ENCODE measurements at regions not wholly inside any gene's neighbourhood (a gene's known extent, or its start where the extent isn't known, plus 50 kb on each side); places are given as distances from the start of the nearest gene placed in this dataset.
A peak's percentile ranks its signal among the peaks of the same experiment; 100 is the strongest.
"Not testable (repeated sequence)": the region's sequence is repeated elsewhere in the genome, so short reads cannot be mapped to it uniquely, and the experiment has no call there.

- Mint-ChIP-seq H3K9me3 (ENCODE audit: low read depth) (no peaks in the 10 kb centered on the region), H3K4me1 (no peaks in the 10 kb centered on the region), H3K36me3 (ENCODE audit: low read depth) (no peaks in the 10 kb centered on the region), H3K4me3 (no peak overlapping the region), H3K27ac (no peak overlapping the region), H3K27me3 (peaks cover 11% of the 10 kb centered on the region)
- ATAC-seq (no peak), DNase-seq (no peak)
- CTCF ChIA-PET = no interaction called here
- POLR2A ChIA-PET = interaction anchor here (0.7 kb wide), 1 partner anchor 53 kb away, joined by 5 read pairs; no protein-coding TSS in a partner anchor
- intact Hi-C loops (cut with DNase I, micrococcal nuclease) = no loop called here
Observed at GRCh38 chr12:58416236-58416635, 474.9 kb downstream of the ATP23 start.

- CTCF ChIA-PET = no interaction called here
- DNase-seq (no peak), ATAC-seq (no peak)
- Mint-ChIP-seq H3K4me3 (no peak overlapping the region), H3K36me3 (ENCODE audit: low read depth) (no peaks in the 10 kb centered on the region), H3K27ac (no peak overlapping the region), H3K9me3 (ENCODE audit: low read depth) (no peaks in the 10 kb centered on the region), H3K4me1 (no peaks in the 10 kb centered on the region), H3K27me3 (peaks cover 11% of the 10 kb centered on the region)
- POLR2A ChIA-PET = no interaction called here
- intact Hi-C loops (cut with DNase I, micrococcal nuclease) = no loop called here
Observed at GRCh38 chr12:58419196-58419760, 477.9 kb downstream of the ATP23 start.

- intact Hi-C loops (cut with DNase I, micrococcal nuclease) = no loop called here
- no peaks in the 10 kb centered on the region for H3K9me3 Mint-ChIP-seq (ENCODE audit: low read depth)
Observed at GRCh38 chr12:58419905-58420304, 478.5 kb downstream of the ATP23 start.

GRCh38 chr12:58420503-58420902, 479.1 kb downstream of the ATP23 start:
- CTCF ChIA-PET = no interaction called here
- Mint-ChIP-seq H3K4me3 (no peak overlapping the region), H3K4me1 (peaks cover 10% of the 10 kb centered on the region), H3K9me3 (ENCODE audit: low read depth) (no peaks in the 10 kb centered on the region), H3K36me3 (ENCODE audit: low read depth) (no peaks in the 10 kb centered on the region), H3K27ac (no peak overlapping the region), H3K27me3 (peaks cover 10% of the 10 kb centered on the region)
- POLR2A ChIA-PET = no interaction called here
- no peak for ATAC-seq
- DNase-seq = no peak
- intact Hi-C loops (cut with DNase I, micrococcal nuclease) = no loop called here

More at GRCh38 chr12:58419905-58420304, 478.5 kb downstream of the ATP23 start:
- Mint-ChIP-seq H3K36me3 (ENCODE audit: low read depth) (no peaks in the 10 kb centered on the region), H3K4me3 (no peak overlapping the region), H3K27me3 (peaks cover 11% of the 10 kb centered on the region), H3K27ac (no peak overlapping the region), H3K4me1 (peaks cover 4% of the 10 kb centered on the region)
- ChIA-PET POLR2A (no interaction called here), CTCF (no interaction called here)
- DNase-seq (no peak), ATAC-seq (no peak)

- intact Hi-C loops (cut with DNase I, micrococcal nuclease) = no loop called here
Observed at GRCh38 chr12:58421990-58422389, 480.6 kb downstream of the ATP23 start.

GRCh38 chr12:58424735-58425392, 483.5 kb downstream of the ATP23 start:
- intact Hi-C loops (cut with DNase I, micrococcal nuclease) = no loop called here
- ChIA-PET CTCF (no interaction called here), POLR2A (no interaction called here)
- DNase-seq (no peak), ATAC-seq (no peak)
- peak overlapping the region; percentile 20 for H3K27ac Mint-ChIP-seq
- peaks cover 14% of the 10 kb centered on the region for H3K27me3 Mint-ChIP-seq
- H3K9me3 Mint-ChIP-seq (ENCODE audit: low read depth) = no peaks in the 10 kb centered on the region
- H3K36me3 Mint-ChIP-seq (ENCODE audit: low read depth) = no peaks in the 10 kb centered on the region
- H3K4me3 Mint-ChIP-seq = no peak overlapping the region
- H3K4me1 Mint-ChIP-seq = peaks cover 19% of the 10 kb centered on the region

More at GRCh38 chr12:58421990-58422389, 480.6 kb downstream of the ATP23 start:
- no peak for DNase-seq
- ATAC-seq = no peak
- no peaks in the 10 kb centered on the region for H3K9me3 Mint-ChIP-seq (ENCODE audit: low read depth)
- H3K27me3 Mint-ChIP-seq = peaks cover 9% of the 10 kb centered on the region
- POLR2A ChIA-PET = no interaction called here
- no peaks in the 10 kb centered on the region for H3K36me3 Mint-ChIP-seq (ENCODE audit: low read depth)
- H3K4me3 Mint-ChIP-seq = no peak overlapping the region
- peaks cover 19% of the 10 kb centered on the region for H3K4me1 Mint-ChIP-seq
- no peak overlapping the region for H3K27ac Mint-ChIP-seq
- CTCF ChIA-PET = no interaction called here

- intact Hi-C loops (cut with DNase I, micrococcal nuclease) = no loop called here
- no peaks in the 10 kb centered on the region for H3K36me3 Mint-ChIP-seq (ENCODE audit: low read depth)
- CTCF ChIA-PET = no interaction called here
Observed at GRCh38 chr12:58425481-58426392, 484.4 kb downstream of the ATP23 start.

DNA sequence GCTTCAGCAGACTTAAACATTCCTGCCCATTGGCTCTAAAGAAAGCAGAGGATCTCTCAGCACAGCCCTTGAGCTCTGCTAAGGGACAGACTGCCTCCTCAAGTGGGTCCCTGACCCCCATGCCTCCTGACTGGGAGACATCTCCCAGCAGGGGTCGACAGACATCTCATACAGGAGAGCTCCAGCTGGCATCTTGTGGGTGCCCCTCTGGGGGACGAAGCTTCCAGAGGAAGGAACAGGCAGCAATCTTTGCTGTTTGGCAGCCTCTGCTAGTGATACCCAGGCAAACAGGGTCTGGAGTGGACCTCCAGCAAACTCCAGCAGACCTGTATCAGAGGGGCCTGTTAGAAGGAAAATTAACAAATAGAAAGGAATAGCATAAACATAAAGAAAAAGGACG, 485.1 kb downstream of the ATP23 start:
- H3K27me3 Mint-ChIP-seq = peaks cover 11% of the 10 kb centered on the region

More at GRCh38 chr12:58425481-58426392, 484.4 kb downstream of the ATP23 start:
- peak; percentile 30 for DNase-seq
- Mint-ChIP-seq H3K27me3 (peaks cover 14% of the 10 kb centered on the region), H3K4me1 (peaks cover 19% of the 10 kb centered on the region), H3K27ac (peak overlapping the region; percentile 64), H3K9me3 (ENCODE audit: low read depth) (no peaks in the 10 kb centered on the region), H3K4me3 (no peak overlapping the region)
- ATAC-seq = peak; percentile 93
- POLR2A ChIA-PET = no interaction called here

GRCh38 chr12:58433959-58434358, 486.3 kb downstream of the LRIG3 start:
- H3K36me3 Mint-ChIP-seq (ENCODE audit: low read depth) = no peaks in the 10 kb centered on the region
- no peak overlapping the region for H3K27ac Mint-ChIP-seq
- ChIA-PET POLR2A (no interaction called here), CTCF (interaction anchor here (0.6 kb wide), 1 partner anchor 451 kb away, joined by 3 read pairs; no protein-coding TSS in a partner anchor)
- H3K4me3 Mint-ChIP-seq = no peak overlapping the region
- intact Hi-C loops (cut with DNase I, micrococcal nuclease) = no loop called here
- H3K4me1 Mint-ChIP-seq = no peaks in the 10 kb centered on the region
- no peak for DNase-seq
- no peaks in the 10 kb centered on the region for H3K9me3 Mint-ChIP-seq (ENCODE audit: low read depth)
- ATAC-seq = no peak
- peaks cover 4% of the 10 kb centered on the region for H3K27me3 Mint-ChIP-seq

More for the DNA sequence above, 485.1 kb downstream of the ATP23 start:
- ATAC-seq; H3K4me3 Mint-ChIP-seq; H3K36me3 Mint-ChIP-seq (ENCODE audit: low read depth); CTCF ChIA-PET; intact Hi-C loops (cut with DNase I, micrococcal nuclease); H3K9me3 Mint-ChIP-seq (ENCODE audit: low read depth); H3K27ac Mint-ChIP-seq; POLR2A ChIA-PET; DNase-seq: not testable (repeated sequence)
- H3K4me1 Mint-ChIP-seq = peaks cover 19% of the 10 kb centered on the region

GRCh38 chr12:58434726-58435125, 485.6 kb downstream of the LRIG3 start:
- no peak overlapping the region for H3K27ac Mint-ChIP-seq
- no peak overlapping the region for H3K4me3 Mint-ChIP-seq
- ChIA-PET POLR2A (no interaction called here), CTCF (no interaction called here)
- no peaks in the 10 kb centered on the region for H3K9me3 Mint-ChIP-seq (ENCODE audit: low read depth)
- intact Hi-C loops (cut with DNase I, micrococcal nuclease) = no loop called here
- H3K4me1 Mint-ChIP-seq = no peaks in the 10 kb centered on the region
- H3K27me3 Mint-ChIP-seq = peaks cover 2% of the 10 kb centered on the region
- DNase-seq (no peak), ATAC-seq (no peak)
- no peaks in the 10 kb centered on the region for H3K36me3 Mint-ChIP-seq (ENCODE audit: low read depth)

GRCh38 chr12:58435647-58436046, 484.7 kb downstream of the LRIG3 start:
- Mint-ChIP-seq H3K27ac (no peak overlapping the region), H3K9me3 (ENCODE audit: low read depth) (no peaks in the 10 kb centered on the region), H3K4me3 (no peak overlapping the region), H3K27me3 (peaks cover 2% of the 10 kb centered on the region), H3K4me1 (no peaks in the 10 kb centered on the region), H3K36me3 (ENCODE audit: low read depth) (no peaks in the 10 kb centered on the region)
- ATAC-seq (no peak), DNase-seq (no peak)
- ChIA-PET POLR2A (no interaction called here), CTCF (no interaction called here)
- intact Hi-C loops (cut with DNase I, micrococcal nuclease) = no loop called here

GRCh38 chr12:58441483-58441882, 478.8 kb downstream of the LRIG3 start:
- Mint-ChIP-seq H3K36me3 (ENCODE audit: low read depth) (no peaks in the 10 kb centered on the region), H3K9me3 (ENCODE audit: low read depth) (no peaks in the 10 kb centered on the region), H3K4me1 (no peaks in the 10 kb centered on the region), H3K27me3 (no peaks in the 10 kb centered on the region), H3K4me3 (no peak overlapping the region), H3K27ac (no peak overlapping the region)
- ATAC-seq (no peak), DNase-seq (no peak)
- CTCF ChIA-PET = interaction anchor here (1.0 kb wide), 1 partner anchor 28 kb away, joined by 3 read pairs; no protein-coding TSS in a partner anchor
- POLR2A ChIA-PET = no interaction called here
- intact Hi-C loops (cut with DNase I, micrococcal nuclease) = loop anchor here (5.0 to 10.0 kb wide), 2 partner anchors 94 to 457 kb away; no protein-coding TSS in a partner anchor

Data from activated CD4-positive, alpha-beta T cell treated with anti-CD3 and anti-CD28 coated beads for 36 hours (primary cell).